Neural progenitor cell (in vitro differentiated cells): ENCODE measurements at regions not wholly inside any gene's neighbourhood (a gene's known extent, or its start where the extent isn't known, plus 50 kb on each side); places are given as distances from the start of the nearest gene placed in this dataset.

ENCODE experiments used
- CTCF ChIP-seq: fragments of 200-600 bp; sonication (generic); IDR thresholded peaks from 2 replicates; pipeline ENCODE4 v1.5.1; 2017; ENCODE audit warnings: antibody characterized with exemption, mild to moderate bottlenecking
- EZH2phosphoT487 ChIP-seq: fragments of 200-600 bp; sonication (generic); IDR thresholded peaks from 2 replicates; pipeline ENCODE4 v1.6.1; 2017; ENCODE audit warnings: antibody characterized with exemption

- TF ChIP-seq CTCF (no peak), EZH2phosphoT487 (no peak)
These were observed 294.2 kb downstream of the ZNF248 start for GRCh38 chr10:37563107-37563714.
